CD4-positive, alpha-beta memory T cell (primary cell): ENCODE measurements at regions not wholly inside any gene's neighbourhood (a gene's known extent, or its start where the extent isn't known, plus 50 kb on each side); places are given as distances from the start of the nearest gene placed in this dataset.

Source experiments
- CTCF ChIA-PET: fragments of 350-600 bp; sonication (Branson Sonifier 250); formaldehyde crosslinking; loops from one replicate; lab custom pipeline; 2021; ENCODE audit warnings: inconsistent platforms; ENCODE audit not compliant: partially characterized antibody; lab: Charles Lee
- POLR2A ChIA-PET: fragments of 350-600 bp; sonication (Branson Sonifier 250); formaldehyde crosslinking; loops from one replicate; lab custom pipeline; 2021; ENCODE audit not compliant: partially characterized antibody; lab: Charles Lee
- DNase-seq, 5 donors: peaks; one replicate each; pipeline versions ENCODE4 v3.0.0 to v3.0.0-alpha.2; 2020 to 2022; ENCODE audit warnings: mixed read lengths in 1 of 5
- H3K27ac ChIP-seq: one replicate; pipeline ENCODE4 v1.7.0; 2013; ENCODE audit warnings: low read depth, low read length
- H3K27me3 ChIP-seq: 2 replicates; pipeline ENCODE4 v1.7.0; 2013; ENCODE audit warnings: mild to moderate bottlenecking, low read length, moderate library complexity; ENCODE audit not compliant: insufficient read depth
- H3K36me3 ChIP-seq: 2 replicates; pipeline ENCODE4 v1.7.0; 2013; ENCODE audit warnings: mild to moderate bottlenecking, low read length, moderate library complexity; ENCODE audit not compliant: insufficient read depth
- H3K4me1 ChIP-seq: 2 replicates; pipeline ENCODE4 v1.7.0; 2013; ENCODE audit warnings: mild to moderate bottlenecking, low read length, moderate library complexity; ENCODE audit not compliant: insufficient read depth
- H3K4me3 ChIP-seq, 2 donors: one replicate each; pipeline ENCODE4 v1.7.0; 2013; ENCODE audit warnings: low read length in 2 of 2, mild to moderate bottlenecking in 1 of 2
- H3K9me3 ChIP-seq, 2 donors: one replicate each; pipeline ENCODE4 v1.7.0; 2013; ENCODE audit warnings: low read length in 2 of 2, control low read depth in 1 of 2; ENCODE audit not compliant: control insufficient read depth in 1 of 2
- H3K27ac Mint-ChIP-seq, 7 donors: one replicate each; pipeline ENCODE4 v1.8.0; 2020 to 2021; ENCODE audit warnings: mixed read lengths in 7 of 7, mild to moderate bottlenecking in 6 of 7, inconsistent platforms in 3 of 7, moderate library complexity in 3 of 7
- H3K27me3 Mint-ChIP-seq, 2 donors: one replicate each; pipeline ENCODE4 v1.8.0; 2020 to 2021; ENCODE audit warnings: mixed read lengths in 2 of 2
- H3K36me3 Mint-ChIP-seq, 2 donors: one replicate each; pipeline ENCODE4 v1.8.0; 2020 to 2021; ENCODE audit warnings: mixed read lengths in 2 of 2, inconsistent platforms in 1 of 2, mild to moderate bottlenecking in 1 of 2
- H3K4me1 Mint-ChIP-seq, 4 donors: one replicate each; pipeline ENCODE4 v1.8.0; 2020 to 2021; ENCODE audit warnings: mixed read lengths in 4 of 4, mild to moderate bottlenecking in 1 of 4
- H3K4me3 Mint-ChIP-seq, 8 donors: one replicate each; pipeline ENCODE4 v1.8.0; 2020 to 2021; ENCODE audit warnings: mixed read lengths in 8 of 8, mild to moderate bottlenecking in 7 of 8, moderate library complexity in 6 of 8, inconsistent platforms in 3 of 8
- H3K9me3 Mint-ChIP-seq, 8 donors: one replicate each; pipeline ENCODE4 v1.8.0; 2020 to 2021; ENCODE audit warnings: mixed read lengths in 8 of 8, mild to moderate bottlenecking in 5 of 8, inconsistent platforms in 3 of 8, moderate library complexity in 1 of 8
- intact Hi-C: fragments of 100-400 bp; cut with micrococcal nuclease; formaldehyde crosslinking; loops from one replicate; pipeline ENCODE4 v1.15.1; 2023

DNA sequence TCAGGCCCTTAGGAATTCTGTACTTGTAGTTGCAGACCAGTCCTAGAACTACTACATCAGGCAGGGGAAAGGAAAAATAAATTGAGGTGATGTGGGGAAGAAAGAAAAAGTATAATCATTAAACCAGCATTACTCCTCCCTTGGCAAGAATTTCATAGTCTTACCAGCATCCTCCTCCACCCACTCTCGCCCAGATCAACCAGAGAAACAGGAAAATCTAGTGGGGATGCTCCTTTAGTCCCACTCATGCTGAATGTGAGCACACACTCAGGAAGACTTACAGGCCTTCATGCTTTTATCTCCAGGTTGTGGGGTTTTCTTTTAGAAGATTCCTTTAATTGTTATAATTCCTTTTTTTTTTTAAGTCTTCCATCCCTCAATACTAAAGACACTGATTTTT lies 129.3 kb upstream of the CCDC150 start:
- ChIA-PET CTCF (no interaction called here), POLR2A (no interaction called here)
- intact Hi-C loops = no loop called here
- Histone ChIP-seq H3K27me3 (no peaks in the 10 kb centered on the region), H3K9me3 (no peaks in the 10 kb centered on the region), H3K36me3 (no peaks in the 10 kb centered on the region), H3K4me1 (no peaks in the 10 kb centered on the region), H3K27ac (no peak overlapping the region), H3K4me3 (no peak overlapping the region)
- DNase-seq = no peak
- Mint-ChIP-seq H3K36me3 (no peaks in the 10 kb centered on the region), H3K27me3 (peaks cover 8 to 11% of the 10 kb centered on the region in 2 donors), H3K9me3 (no peaks in the 10 kb centered on the region), H3K27ac (no peak overlapping the region), H3K4me1 (no peaks in the 10 kb centered on the region), H3K4me3 (no peak overlapping the region)

DNA sequence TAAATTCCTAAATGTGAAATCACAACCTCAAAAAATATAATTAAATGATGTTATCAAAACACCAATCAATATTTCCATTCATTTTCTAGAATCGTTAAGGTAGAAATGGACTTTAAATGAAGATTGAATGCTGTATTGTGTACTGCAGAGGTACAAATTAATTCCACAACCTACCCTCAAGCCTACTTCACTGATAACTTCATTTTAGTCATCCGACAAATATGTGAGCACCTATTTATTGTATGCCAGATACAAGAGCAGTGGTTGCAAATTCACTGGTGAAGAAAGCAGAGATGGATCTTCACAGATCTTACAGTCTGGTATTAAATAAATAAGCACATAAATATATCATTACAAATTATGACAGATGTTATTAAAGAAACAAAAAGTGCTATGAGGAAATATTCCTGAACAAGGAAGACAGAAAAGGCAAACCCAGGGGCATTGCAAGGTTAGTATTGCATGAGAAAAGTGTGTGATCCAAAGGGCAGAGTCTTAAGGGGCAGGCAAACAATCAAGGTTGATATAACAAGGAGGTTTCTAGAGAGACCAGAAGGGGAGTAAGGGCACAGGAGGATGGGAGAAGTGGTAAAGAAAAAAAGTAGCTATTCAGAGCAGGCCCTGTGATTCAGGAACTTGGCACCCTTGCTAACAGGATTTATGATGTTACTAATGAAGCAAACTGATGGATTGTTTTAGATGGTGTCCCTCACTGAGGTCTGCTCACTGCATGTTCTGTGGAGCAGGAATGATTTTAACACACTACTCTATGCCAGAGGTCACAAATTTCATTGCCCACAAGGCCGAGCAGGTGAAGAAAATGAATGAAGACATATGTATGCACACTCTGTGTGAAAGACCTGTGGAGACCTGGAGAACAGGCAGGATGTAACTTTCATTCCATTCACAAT lies 128.0 kb upstream of the CCDC150 start:
- Histone ChIP-seq H3K9me3 (no peaks in the 10 kb centered on the region), H3K4me3 (no peak overlapping the region), H3K36me3 (no peaks in the 10 kb centered on the region), H3K4me1 (no peaks in the 10 kb centered on the region), H3K27ac (no peak overlapping the region), H3K27me3 (no peaks in the 10 kb centered on the region)
- no peaks in the 10 kb centered on the region for H3K9me3 Mint-ChIP-seq
- no peaks in the 10 kb centered on the region for H3K4me1 Mint-ChIP-seq
- H3K36me3 Mint-ChIP-seq = no peaks in the 10 kb centered on the region
- H3K27ac Mint-ChIP-seq = no peak overlapping the region
- DNase-seq = no peak
- ChIA-PET POLR2A (no interaction called here), CTCF (no interaction called here)
- intact Hi-C loops = no loop called here
- no peak overlapping the region for H3K4me3 Mint-ChIP-seq
- H3K27me3 Mint-ChIP-seq = peaks cover 6 to 7% of the 10 kb centered on the region in 2 donors

DNA sequence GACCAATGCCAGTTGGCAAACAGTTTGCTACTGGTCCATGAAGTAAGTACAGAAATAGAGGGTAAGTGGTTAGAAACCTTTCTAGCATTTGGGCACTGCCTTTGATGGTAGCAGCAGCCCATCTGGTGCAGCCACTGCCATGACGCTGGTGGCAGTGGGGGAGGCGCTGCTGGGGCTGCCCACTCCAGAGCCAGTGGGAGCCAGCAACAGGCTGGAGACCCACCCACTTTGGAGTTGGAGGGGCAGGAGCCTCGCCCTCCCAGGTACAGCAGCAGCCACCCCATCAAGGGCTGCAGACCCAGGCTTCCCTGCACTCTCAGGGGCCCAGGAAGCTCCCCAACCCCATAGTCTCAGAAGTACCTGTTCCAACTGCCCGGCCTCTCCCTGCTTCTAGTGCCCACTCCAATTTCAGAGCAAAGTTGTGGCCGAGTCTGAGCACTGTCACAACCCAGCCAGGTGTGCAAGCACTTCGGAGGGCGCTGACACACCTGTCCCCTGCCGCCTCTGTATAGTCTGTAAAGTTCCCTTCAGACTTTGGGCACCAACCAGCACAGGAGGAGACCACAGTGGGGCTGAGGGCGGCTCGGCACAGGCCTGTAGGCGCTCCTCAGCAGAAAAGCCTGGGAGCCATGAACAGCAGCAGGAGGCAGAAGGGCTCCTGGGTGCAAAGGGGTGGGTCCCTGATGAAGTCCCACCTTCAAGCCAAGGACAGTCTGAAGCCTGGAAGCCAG lies 125.6 kb upstream of the CCDC150 start:
- intact Hi-C loops = no loop called here
- DNase-seq = no peak
- Mint-ChIP-seq H3K4me3 (no peak overlapping the region), H3K27me3 (peaks cover 8 to 11% of the 10 kb centered on the region in 2 donors), H3K27ac (no peak overlapping the region), H3K36me3 (no peaks in the 10 kb centered on the region), H3K9me3 (no peaks in the 10 kb centered on the region), H3K4me1 (no peaks in the 10 kb centered on the region)
- no peaks in the 10 kb centered on the region for H3K4me1 ChIP-seq
- no peak overlapping the region for H3K27ac ChIP-seq
- H3K4me3 ChIP-seq = no peak overlapping the region
- ChIA-PET POLR2A (no interaction called here), CTCF (no interaction called here)
- H3K36me3 ChIP-seq = no peaks in the 10 kb centered on the region
- no peaks in the 10 kb centered on the region for H3K27me3 ChIP-seq
- H3K9me3 ChIP-seq = no peaks in the 10 kb centered on the region

DNA sequence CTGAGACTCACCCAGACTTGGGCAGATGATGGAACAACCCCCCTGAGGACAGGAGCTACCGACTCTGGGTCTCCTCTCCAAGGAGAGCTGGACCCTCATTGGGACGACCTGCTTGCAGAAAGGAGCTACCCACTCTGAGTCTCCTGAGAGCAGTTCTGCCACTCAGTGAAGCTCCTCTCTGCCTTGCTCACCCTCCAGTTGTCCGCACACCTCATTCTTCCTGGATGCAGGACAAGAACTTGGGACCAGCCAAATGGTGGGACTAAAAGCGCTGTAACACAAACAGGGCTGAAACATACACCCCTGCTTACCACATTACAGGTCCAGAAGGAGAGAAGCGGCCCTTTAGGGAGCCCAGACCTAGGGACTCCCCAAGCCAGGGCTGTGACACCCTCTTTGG lies 124.9 kb upstream of the CCDC150 start:
- Mint-ChIP-seq H3K36me3 (no peaks in the 10 kb centered on the region), H3K9me3 (no peaks in the 10 kb centered on the region), H3K4me1 (no peaks in the 10 kb centered on the region), H3K27me3 (peaks cover 8 to 11% of the 10 kb centered on the region in 2 donors), H3K27ac (no peak overlapping the region), H3K4me3 (no peak overlapping the region)
- H3K36me3 ChIP-seq = no peaks in the 10 kb centered on the region
- ChIA-PET CTCF (no interaction called here), POLR2A (no interaction called here)
- H3K9me3 ChIP-seq = no peaks in the 10 kb centered on the region
- H3K4me1 ChIP-seq = no peaks in the 10 kb centered on the region
- H3K27ac ChIP-seq = no peak overlapping the region
- H3K27me3 ChIP-seq = no peaks in the 10 kb centered on the region
- intact Hi-C loops = no loop called here
- H3K4me3 ChIP-seq = no peak overlapping the region
- no peak for DNase-seq

DNA sequence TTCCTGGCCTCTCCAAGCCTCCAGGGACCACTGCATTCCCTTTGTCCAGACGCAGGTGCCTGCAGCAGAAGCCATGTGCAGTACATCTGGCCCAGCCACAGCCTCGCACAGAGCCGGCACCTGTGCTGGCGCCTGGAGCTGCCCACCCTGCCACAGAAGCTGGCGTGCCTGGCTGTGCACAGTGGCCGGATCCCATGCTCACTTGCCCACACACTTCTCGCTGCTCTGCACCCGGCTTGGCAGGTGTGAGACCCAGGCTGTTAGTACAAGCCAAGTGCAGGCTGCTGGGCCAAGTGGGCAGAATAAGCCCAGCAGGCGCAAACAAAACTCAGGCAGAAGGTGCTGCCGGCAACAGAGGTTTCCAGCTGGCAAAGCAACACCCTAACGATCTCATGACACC lies 124.5 kb upstream of the CCDC150 start:
- no peak for DNase-seq
- Histone ChIP-seq H3K4me1 (no peaks in the 10 kb centered on the region), H3K27ac (no peak overlapping the region), H3K27me3 (no peaks in the 10 kb centered on the region), H3K9me3 (no peaks in the 10 kb centered on the region), H3K36me3 (no peaks in the 10 kb centered on the region), H3K4me3 (no peak overlapping the region)
- H3K4me1 Mint-ChIP-seq = no peaks in the 10 kb centered on the region
- H3K9me3 Mint-ChIP-seq = no peaks in the 10 kb centered on the region
- H3K27me3 Mint-ChIP-seq = peaks cover 8 to 9% of the 10 kb centered on the region in 2 donors
- H3K27ac Mint-ChIP-seq = no peak overlapping the region
- POLR2A ChIA-PET = no interaction called here
- intact Hi-C loops = no loop called here
- no peak overlapping the region for H3K4me3 Mint-ChIP-seq
- no peaks in the 10 kb centered on the region for H3K36me3 Mint-ChIP-seq
- CTCF ChIA-PET = no interaction called here

DNA sequence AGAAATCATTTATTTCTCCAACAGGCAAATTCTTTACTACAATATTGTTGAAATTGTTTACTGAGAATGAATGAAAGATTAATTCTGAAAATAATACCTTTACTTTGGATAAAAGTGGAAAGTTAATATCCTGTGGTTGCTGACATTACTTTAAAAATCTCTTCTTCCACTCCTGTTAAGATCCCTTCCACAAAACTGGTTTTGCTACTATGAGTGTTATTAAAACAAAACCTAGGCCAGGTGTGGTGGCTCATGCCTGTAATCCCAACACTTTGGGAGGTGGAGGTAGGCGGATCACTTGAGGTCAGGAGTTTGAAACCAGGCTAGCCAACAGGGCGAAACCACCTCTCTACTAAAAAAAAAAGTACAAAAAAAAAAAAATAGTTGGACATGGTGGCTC lies 123.9 kb upstream of the CCDC150 start:
- Mint-ChIP-seq H3K36me3 (no peaks in the 10 kb centered on the region), H3K4me3 (no peak overlapping the region), H3K27me3 (peaks cover 8 to 9% of the 10 kb centered on the region in 2 donors), H3K4me1 (no peaks in the 10 kb centered on the region), H3K27ac (no peak overlapping the region), H3K9me3 (peaks cover 0 to 3% (median 0%) of the 10 kb centered on the region in 8 donors)
- Histone ChIP-seq H3K4me1 (no peaks in the 10 kb centered on the region), H3K9me3 (no peaks in the 10 kb centered on the region), H3K4me3 (no peak overlapping the region), H3K36me3 (no peaks in the 10 kb centered on the region), H3K27ac (no peak overlapping the region), H3K27me3 (no peaks in the 10 kb centered on the region)
- no peak for DNase-seq
- intact Hi-C loops = no loop called here
- ChIA-PET POLR2A (no interaction called here), CTCF (no interaction called here)

DNA sequence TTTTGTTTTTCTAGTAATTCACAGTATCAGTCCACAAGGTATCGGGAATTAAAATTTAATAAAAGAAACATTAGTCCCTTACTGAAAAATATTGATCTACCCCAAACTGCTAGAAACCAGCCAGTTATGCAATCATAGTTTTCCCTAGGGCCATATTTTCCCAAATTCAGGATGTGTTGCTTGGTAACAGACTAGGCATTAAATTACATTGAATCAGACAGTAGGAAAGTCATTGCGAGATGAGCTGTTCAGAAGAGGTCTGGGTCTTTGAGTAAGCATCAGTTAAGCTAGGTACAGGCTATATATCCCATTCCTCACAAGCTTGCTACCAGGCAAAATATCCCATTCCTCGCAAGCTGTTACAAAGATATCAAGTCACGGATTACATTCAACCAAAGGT lies 123.0 kb upstream of the CCDC150 start:
- Histone ChIP-seq H3K4me3 (no peak overlapping the region), H3K36me3 (no peaks in the 10 kb centered on the region), H3K27me3 (no peaks in the 10 kb centered on the region), H3K4me1 (no peaks in the 10 kb centered on the region), H3K27ac (no peak overlapping the region), H3K9me3 (no peaks in the 10 kb centered on the region)
- ChIA-PET CTCF (interaction anchor here (0.7 kb wide), 1 partner anchor 58 kb away, joined by 4 read pairs; no protein-coding TSS in a partner anchor), POLR2A (no interaction called here)
- H3K27me3 Mint-ChIP-seq = peaks cover 7 to 8% of the 10 kb centered on the region in 2 donors
- H3K36me3 Mint-ChIP-seq = no peaks in the 10 kb centered on the region
- H3K4me1 Mint-ChIP-seq = no peaks in the 10 kb centered on the region
- no peak overlapping the region for H3K4me3 Mint-ChIP-seq
- intact Hi-C loops = no loop called here
- H3K27ac Mint-ChIP-seq = no peak overlapping the region
- H3K9me3 Mint-ChIP-seq = peaks cover 0 to 4% (median 0%) of the 10 kb centered on the region in 8 donors
- no peak for DNase-seq
